ENCODE measurements at regions not wholly inside any gene's neighbourhood (a gene's known extent, or its start where the extent isn't known, plus 50 kb on each side); places are given as distances from the start of the nearest gene placed in this dataset.
"Not testable (repeated sequence)": the region's sequence is repeated elsewhere in the genome, so short reads cannot be mapped to it uniquely, and the experiment has no call there.

GRCh38 chr3:168933614-168934013, 729.9 kb downstream of the MECOM start:
- peaks cover 6% of the 10 kb centered on the region for H3K9me3 Mint-ChIP-seq (ENCODE audit: insufficient read depth)
- H3K27me3 Mint-ChIP-seq (ENCODE audit: low read depth): no peaks in the 10 kb centered on the region
- DNase-seq (no peak), ATAC-seq (no peak)
- ChIA-PET CTCF (no interaction called here), POLR2A (no interaction called here)
- no peaks in the 10 kb centered on the region for H3K36me3 Mint-ChIP-seq (ENCODE audit: low read depth)
- H3K4me1 Mint-ChIP-seq (ENCODE audit: low read depth): no peaks in the 10 kb centered on the region
- H3K4me3 Mint-ChIP-seq: no peak overlapping the region
- H3K27ac Mint-ChIP-seq: no peak overlapping the region

DNA sequence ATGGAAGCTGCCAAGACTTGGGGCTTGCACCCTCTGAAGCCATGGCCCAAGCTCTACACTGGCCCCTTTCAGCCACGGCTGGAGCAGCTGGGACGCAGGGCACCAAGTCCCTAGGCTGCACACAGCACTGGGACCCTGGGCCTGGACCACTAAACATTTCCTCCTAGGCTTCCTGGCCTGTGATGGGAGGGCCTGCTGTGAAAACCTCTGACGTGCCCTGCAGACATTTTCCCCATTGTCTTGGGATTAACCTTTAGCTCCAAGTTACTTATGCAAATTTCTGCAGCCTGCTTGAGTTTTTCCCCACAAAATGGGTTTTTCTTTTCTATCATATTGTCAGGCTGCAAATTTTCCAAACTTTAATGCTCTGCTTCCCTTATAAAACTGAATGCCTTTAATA, 733.5 kb downstream of the MECOM start:
- H3K27ac Mint-ChIP-seq; H3K4me3 Mint-ChIP-seq; H3K4me1 Mint-ChIP-seq (ENCODE audit: low read depth); H3K36me3 Mint-ChIP-seq (ENCODE audit: low read depth); H3K9me3 Mint-ChIP-seq (ENCODE audit: insufficient read depth); ATAC-seq; DNase-seq; H3K27me3 Mint-ChIP-seq (ENCODE audit: low read depth); CTCF ChIA-PET; POLR2A ChIA-PET: not testable (repeated sequence)

GRCh38 chr3:168926426-168926825, 737.1 kb downstream of the MECOM start:
- Mint-ChIP-seq H3K9me3 (ENCODE audit: insufficient read depth) (no peaks in the 10 kb centered on the region), H3K27ac (no peak overlapping the region), H3K4me3 (no peak overlapping the region), H3K27me3 (ENCODE audit: low read depth) (no peaks in the 10 kb centered on the region), H3K36me3 (ENCODE audit: low read depth) (no peaks in the 10 kb centered on the region), H3K4me1 (ENCODE audit: low read depth) (no peaks in the 10 kb centered on the region)
- ATAC-seq (no peak), DNase-seq (no peak)
- POLR2A ChIA-PET: no interaction called here
- CTCF ChIA-PET: no interaction called here

- H3K27ac Mint-ChIP-seq: no peak overlapping the region
- no peaks in the 10 kb centered on the region for H3K27me3 Mint-ChIP-seq (ENCODE audit: low read depth)
- no peak for ATAC-seq
Observed at GRCh38 chr3:168925568-168925967, 737.9 kb downstream of the MECOM start.

DNA sequence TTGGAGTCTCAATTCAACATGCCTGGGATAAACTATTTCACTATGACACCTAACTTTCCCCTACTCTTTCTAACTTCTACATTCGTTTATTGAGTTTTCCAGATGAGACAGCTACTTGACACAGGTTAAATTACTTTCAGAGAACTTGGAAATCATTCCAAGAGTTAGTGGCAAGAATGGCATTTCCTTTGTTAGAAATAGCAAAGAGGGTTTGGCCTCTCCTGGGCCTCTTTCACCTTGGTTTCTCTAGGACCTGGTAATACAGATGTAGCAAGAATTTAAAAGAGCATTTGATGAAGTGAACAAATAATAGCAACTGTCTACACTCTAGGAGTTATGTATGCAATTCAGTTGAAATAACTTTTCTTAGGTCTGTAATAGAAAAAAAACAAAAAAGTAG, 748.9 kb downstream of the MECOM start:
- POLR2A ChIA-PET: no interaction called here
- H3K4me1 Mint-ChIP-seq (ENCODE audit: low read depth): no peaks in the 10 kb centered on the region
- CTCF ChIA-PET: no interaction called here
- ATAC-seq (no peak), DNase-seq (no peak)
- no peaks in the 10 kb centered on the region for H3K9me3 Mint-ChIP-seq (ENCODE audit: insufficient read depth)
- H3K27ac Mint-ChIP-seq: no peak overlapping the region
- no peaks in the 10 kb centered on the region for H3K36me3 Mint-ChIP-seq (ENCODE audit: low read depth)
- H3K27me3 Mint-ChIP-seq (ENCODE audit: low read depth): no peaks in the 10 kb centered on the region
- H3K4me3 Mint-ChIP-seq: no peak overlapping the region

More at GRCh38 chr3:168925568-168925967, 737.9 kb downstream of the MECOM start:
- ChIA-PET CTCF (no interaction called here), POLR2A (no interaction called here)
- Mint-ChIP-seq H3K4me3 (no peak overlapping the region), H3K9me3 (ENCODE audit: insufficient read depth) (no peaks in the 10 kb centered on the region), H3K36me3 (ENCODE audit: low read depth) (no peaks in the 10 kb centered on the region), H3K4me1 (ENCODE audit: low read depth) (no peaks in the 10 kb centered on the region)
- no peak for DNase-seq

- Mint-ChIP-seq H3K27ac (no peak overlapping the region), H3K9me3 (ENCODE audit: insufficient read depth) (no peaks in the 10 kb centered on the region), H3K27me3 (ENCODE audit: low read depth) (no peaks in the 10 kb centered on the region), H3K4me3 (no peak overlapping the region), H3K4me1 (ENCODE audit: low read depth) (no peaks in the 10 kb centered on the region), H3K36me3 (ENCODE audit: low read depth) (no peaks in the 10 kb centered on the region)
- ChIA-PET CTCF (no interaction called here), POLR2A (no interaction called here)
- no peak for ATAC-seq
- DNase-seq: no peak
Observed at GRCh38 chr3:168909260-168909659, 754.3 kb downstream of the MECOM start.

GRCh38 chr3:168895419-168895818, 768.1 kb downstream of the MECOM start:
- ATAC-seq (no peak), DNase-seq (no peak)
- ChIA-PET POLR2A (no interaction called here), CTCF (no interaction called here)
- Mint-ChIP-seq H3K36me3 (ENCODE audit: low read depth) (no peaks in the 10 kb centered on the region), H3K4me1 (ENCODE audit: low read depth) (no peaks in the 10 kb centered on the region), H3K4me3 (no peak overlapping the region), H3K9me3 (ENCODE audit: insufficient read depth) (no peaks in the 10 kb centered on the region), H3K27ac (no peak overlapping the region), H3K27me3 (ENCODE audit: low read depth) (no peaks in the 10 kb centered on the region)

- Mint-ChIP-seq H3K9me3 (ENCODE audit: insufficient read depth) (no peaks in the 10 kb centered on the region), H3K27me3 (ENCODE audit: low read depth) (no peaks in the 10 kb centered on the region), H3K36me3 (ENCODE audit: low read depth) (no peaks in the 10 kb centered on the region), H3K4me1 (ENCODE audit: low read depth) (no peaks in the 10 kb centered on the region), H3K4me3 (no peak overlapping the region), H3K27ac (no peak overlapping the region)
- DNase-seq: no peak
- POLR2A ChIA-PET: no interaction called here
- CTCF ChIA-PET: no interaction called here
- no peak for ATAC-seq
Observed at GRCh38 chr3:168894214-168894613, 769.3 kb downstream of the MECOM start.

DNA sequence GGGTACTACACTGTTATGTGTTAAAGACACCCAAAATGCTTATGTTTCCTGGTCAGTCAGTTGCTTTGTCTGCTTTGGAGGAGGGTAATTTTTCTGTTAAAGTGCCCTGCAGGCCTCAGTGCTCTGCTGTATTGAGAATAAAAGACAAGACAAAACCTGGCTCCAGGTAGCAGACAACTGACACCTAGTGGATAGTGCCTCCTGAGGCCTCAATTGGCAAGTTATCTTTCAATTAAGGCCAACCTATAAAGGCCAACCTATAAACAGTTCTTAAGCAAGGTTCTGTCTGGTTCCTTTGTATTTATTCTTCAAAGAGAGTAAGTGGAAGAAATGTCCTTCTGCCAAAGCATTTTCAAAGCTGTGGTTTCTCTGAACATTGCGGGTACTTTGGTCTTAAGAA, 773.8 kb downstream of the MECOM start:
- H3K4me1 Mint-ChIP-seq (ENCODE audit: low read depth): no peaks in the 10 kb centered on the region
- no peak overlapping the region for H3K4me3 Mint-ChIP-seq
- no peaks in the 10 kb centered on the region for H3K36me3 Mint-ChIP-seq (ENCODE audit: low read depth)
- H3K27ac Mint-ChIP-seq: no peak overlapping the region
- H3K27me3 Mint-ChIP-seq (ENCODE audit: low read depth): no peaks in the 10 kb centered on the region
- DNase-seq (no peak), ATAC-seq (no peak)
- CTCF ChIA-PET: no interaction called here
- POLR2A ChIA-PET: no interaction called here
- no peaks in the 10 kb centered on the region for H3K9me3 Mint-ChIP-seq (ENCODE audit: insufficient read depth)

GRCh38 chr3:168888781-168889180, 774.7 kb downstream of the MECOM start:
- no peaks in the 10 kb centered on the region for H3K27me3 Mint-ChIP-seq (ENCODE audit: low read depth)
- no peaks in the 10 kb centered on the region for H3K4me1 Mint-ChIP-seq (ENCODE audit: low read depth)
- no peak overlapping the region for H3K27ac Mint-ChIP-seq
- ATAC-seq (no peak), DNase-seq (no peak)
- CTCF ChIA-PET: no interaction called here
- POLR2A ChIA-PET: no interaction called here
- H3K4me3 Mint-ChIP-seq: no peak overlapping the region
- no peaks in the 10 kb centered on the region for H3K9me3 Mint-ChIP-seq (ENCODE audit: insufficient read depth)
- no peaks in the 10 kb centered on the region for H3K36me3 Mint-ChIP-seq (ENCODE audit: low read depth)

DNA sequence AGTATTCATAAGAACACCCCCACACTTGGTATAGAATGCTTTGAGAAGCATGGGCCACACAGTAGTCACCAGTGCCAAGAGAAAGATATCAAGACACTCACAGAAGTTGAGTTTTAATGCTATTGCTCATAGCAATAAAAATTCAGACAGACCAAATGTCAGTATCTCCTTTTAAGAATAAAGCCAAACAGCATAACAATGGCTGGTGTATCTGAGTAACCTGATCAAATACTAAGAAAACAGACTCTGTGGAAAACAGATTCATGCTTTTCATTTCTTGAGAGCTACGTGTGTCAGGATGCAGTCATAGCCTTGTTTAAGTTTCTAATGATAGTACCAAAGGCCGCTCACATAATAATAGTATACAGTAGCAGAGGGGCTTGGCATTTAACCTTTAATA, 778.5 kb downstream of the MECOM start:
- no peak overlapping the region for H3K4me3 Mint-ChIP-seq
- DNase-seq: no peak
- no peaks in the 10 kb centered on the region for H3K36me3 Mint-ChIP-seq (ENCODE audit: low read depth)
- no peaks in the 10 kb centered on the region for H3K4me1 Mint-ChIP-seq (ENCODE audit: low read depth)
- ATAC-seq: no peak
- ChIA-PET POLR2A (no interaction called here), CTCF (no interaction called here)
- no peak overlapping the region for H3K27ac Mint-ChIP-seq
- no peaks in the 10 kb centered on the region for H3K9me3 Mint-ChIP-seq (ENCODE audit: insufficient read depth)
- no peaks in the 10 kb centered on the region for H3K27me3 Mint-ChIP-seq (ENCODE audit: low read depth)

GRCh38 chr3:168884353-168884903, 779.1 kb downstream of the MECOM start:
- CTCF ChIA-PET: no interaction called here
- H3K27me3 Mint-ChIP-seq (ENCODE audit: low read depth): no peaks in the 10 kb centered on the region
- no peak for ATAC-seq
- DNase-seq: no peak
- H3K4me1 Mint-ChIP-seq (ENCODE audit: low read depth): no peaks in the 10 kb centered on the region
- no peaks in the 10 kb centered on the region for H3K36me3 Mint-ChIP-seq (ENCODE audit: low read depth)
- POLR2A ChIA-PET: no interaction called here
- H3K27ac Mint-ChIP-seq: no peak overlapping the region
- H3K4me3 Mint-ChIP-seq: no peak overlapping the region
- H3K9me3 Mint-ChIP-seq (ENCODE audit: insufficient read depth): no peaks in the 10 kb centered on the region

- Mint-ChIP-seq H3K27me3 (ENCODE audit: low read depth) (no peaks in the 10 kb centered on the region), H3K4me3 (no peak overlapping the region), H3K9me3 (ENCODE audit: insufficient read depth) (no peaks in the 10 kb centered on the region), H3K36me3 (ENCODE audit: low read depth) (no peaks in the 10 kb centered on the region), H3K27ac (no peak overlapping the region), H3K4me1 (ENCODE audit: low read depth) (no peaks in the 10 kb centered on the region)
- ChIA-PET POLR2A (no interaction called here), CTCF (no interaction called here)
- DNase-seq (no peak), ATAC-seq (no peak)
Observed at GRCh38 chr3:168883145-168883544, 780.4 kb downstream of the MECOM start.

Measured in activated CD8-positive, alpha-beta T cell treated with anti-CD3 and anti-CD28 coated beads, Interleukin-2, amount 10 ng/mL, durations not matched to agents 7 days and 5 days (primary cell).